Tibial nerve (tissue), 4 donors: ENCODE measurements at regions not wholly inside any gene's neighbourhood (a gene's known extent, or its start where the extent isn't known, plus 50 kb on each side); places are given as distances from the start of the nearest gene placed in this dataset.

Experiments
- CTCF ChIP-seq, 5 experiments: fragments of 200-600 bp in 3 of 5; fragments of 450-650 bp in 2 of 5; sonication (generic) in 3 of 5; IDR thresholded peaks; one replicate each; pipeline ENCODE4 v1.5.1; 2016 to 2019; ENCODE audit warnings: antibody characterized with exemption in 5 of 5, mild to moderate bottlenecking in 3 of 5, moderate library complexity in 2 of 5
- EP300 ChIP-seq, 2 donors: sonication (generic); formaldehyde crosslinking; IDR thresholded peaks; one replicate each; pipeline ENCODE4 v1.6.1; 2017; ENCODE audit warnings: antibody characterized with exemption in 2 of 2, mild to moderate bottlenecking in 1 of 2

GRCh38 chr5:179451828-179452196, 98.5 kb upstream of the RUFY1 start:
- TF ChIP-seq CTCF (IDR thresholded peaks at IDR 0.05) (no peak), EP300 (IDR thresholded peaks at IDR 0.05) (no peak)
